ENCODE measurements at regions not wholly inside any gene's neighbourhood (a gene's known extent, or its start where the extent isn't known, plus 50 kb on each side); places are given as distances from the start of the nearest gene placed in this dataset.

DNA sequence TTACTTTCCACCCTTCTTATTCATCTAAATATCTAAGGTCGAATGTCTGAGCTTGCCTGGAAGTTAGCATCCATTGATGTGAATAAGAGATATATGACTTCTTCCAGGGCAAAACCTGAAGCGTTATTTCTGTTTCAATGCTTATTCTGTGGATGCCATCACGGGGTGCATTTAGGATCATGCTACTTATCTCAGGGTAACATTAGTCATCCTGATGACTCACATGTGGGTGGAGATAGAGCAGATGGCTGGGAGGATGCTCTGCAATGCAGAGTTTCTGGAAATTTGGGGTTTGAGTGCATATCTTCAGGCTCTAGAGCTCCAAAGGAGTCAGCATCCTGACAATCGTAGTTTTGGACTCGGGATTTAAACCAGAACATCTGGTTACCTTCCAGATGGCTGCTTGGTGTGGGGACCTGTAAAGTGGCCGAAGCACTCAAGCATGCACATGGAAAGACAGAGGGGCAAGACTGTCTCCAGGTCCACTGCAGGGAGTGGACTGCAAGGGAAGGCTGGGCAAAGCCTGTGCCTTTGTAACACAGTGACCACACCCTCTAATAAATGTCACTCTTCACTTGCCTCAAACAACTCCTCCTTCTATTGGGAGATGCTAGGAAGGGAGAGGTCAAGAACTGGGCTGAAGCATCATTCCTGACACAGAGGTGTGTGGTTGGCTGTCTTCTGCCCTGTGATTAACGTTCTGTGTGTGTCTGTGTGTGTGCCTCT is 175.2 kb upstream of the SALL1 start:
- DNase-seq (ENCODE audit: low read depth in 2 of 2), result no peak

DNA sequence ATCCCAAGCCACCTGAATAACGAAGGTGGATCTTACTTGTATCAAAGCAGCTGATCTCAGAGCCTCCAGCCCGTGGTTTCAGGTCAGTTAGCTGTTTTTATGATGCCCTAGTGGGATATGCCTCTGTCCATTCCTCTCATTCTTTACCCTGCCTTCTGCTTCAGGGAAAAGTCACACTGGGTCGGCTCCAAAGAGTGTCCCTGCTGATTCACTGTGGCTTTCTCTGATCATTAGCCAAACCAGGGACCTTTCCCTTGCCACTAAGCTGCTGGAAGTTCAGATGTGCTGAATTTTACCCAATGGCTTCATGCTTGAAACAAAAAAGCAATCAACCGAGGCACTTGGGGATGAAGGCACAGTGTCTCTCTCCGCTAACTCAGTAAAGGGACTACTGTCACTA is 170.2 kb upstream of the SALL1 start:
- no peak for DNase-seq (ENCODE audit: low read depth in 2 of 2)

DNA sequence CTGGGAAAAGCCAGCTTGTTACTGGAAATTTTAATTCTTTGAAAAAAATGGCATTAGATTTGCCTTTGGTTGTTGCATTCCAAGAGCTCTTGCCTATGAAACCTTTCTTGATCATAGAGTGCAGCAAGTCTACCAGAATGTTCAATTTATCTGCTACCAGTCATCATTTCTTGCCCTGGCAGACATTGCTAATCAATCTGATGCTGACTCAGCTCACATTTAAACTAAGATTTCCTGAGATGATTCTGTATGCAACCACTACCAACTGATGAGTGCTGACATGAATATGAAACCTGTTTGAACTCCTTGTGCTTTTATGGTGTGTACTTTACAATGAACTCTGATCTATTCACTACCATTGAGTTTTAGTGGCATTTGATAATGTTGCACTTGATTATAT is 166.5 kb upstream of the SALL1 start:
- no peak for DNase-seq (ENCODE audit: low read depth in 2 of 2)

DNA sequence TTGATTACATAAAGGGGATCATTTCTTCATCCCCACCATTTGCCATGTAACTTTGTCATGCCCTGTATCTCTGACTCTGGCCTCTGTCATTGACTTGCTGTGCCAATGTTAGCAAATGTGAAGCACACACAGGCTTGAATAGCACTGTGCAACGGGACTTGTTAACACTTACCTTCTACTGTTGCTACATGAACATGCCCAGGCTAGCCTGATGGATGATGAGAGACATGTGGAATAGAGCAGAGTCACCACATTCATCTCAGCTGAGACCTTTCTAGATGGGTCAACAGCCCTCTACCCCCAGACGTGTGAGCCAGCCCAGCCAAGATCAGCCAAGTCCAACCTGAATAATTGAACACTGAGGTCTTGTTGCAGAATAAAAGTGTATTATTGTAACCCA is 162.1 kb upstream of the SALL1 start:
- DNase-seq (ENCODE audit: low read depth in 2 of 2), result no peak

DNA sequence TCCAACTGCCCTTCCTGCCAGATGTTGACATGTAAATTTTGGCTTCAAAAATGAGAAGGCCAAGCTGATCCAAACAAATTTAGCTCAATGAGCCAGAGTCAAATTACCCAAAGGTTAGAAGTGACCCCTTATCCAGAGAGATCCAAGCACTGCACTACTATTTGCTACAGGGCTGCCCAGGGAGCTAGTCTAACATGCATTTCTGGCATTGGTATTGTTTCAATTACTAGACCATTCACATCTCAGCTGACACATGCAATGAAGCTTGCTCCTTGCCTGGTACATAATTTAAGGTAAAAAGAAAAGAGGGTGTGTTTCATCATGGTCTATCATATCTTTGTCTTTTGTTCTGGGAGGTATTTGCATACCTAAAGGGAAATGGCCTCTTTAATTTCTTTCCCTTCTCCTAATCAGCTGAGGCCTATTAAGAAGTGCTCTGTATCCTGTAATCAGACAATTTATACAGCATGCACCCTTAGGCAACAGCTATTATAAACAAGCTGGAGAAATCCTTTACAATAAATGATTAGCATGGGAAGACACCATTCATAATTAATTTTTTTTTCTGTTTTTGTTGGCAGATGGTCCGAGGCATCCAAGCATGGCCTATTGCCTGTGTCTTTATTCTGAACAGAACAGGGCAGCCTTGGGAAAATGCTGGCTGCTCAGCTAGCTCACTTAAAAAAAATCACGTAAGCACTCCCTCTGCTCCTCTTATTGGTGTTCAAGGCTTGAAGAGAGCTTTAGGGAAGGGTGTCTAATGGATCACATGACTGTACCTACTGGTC is 161.5 kb upstream of the SALL1 start:
- DNase-seq (ENCODE audit: low read depth in 2 of 2), result no peak

DNA sequence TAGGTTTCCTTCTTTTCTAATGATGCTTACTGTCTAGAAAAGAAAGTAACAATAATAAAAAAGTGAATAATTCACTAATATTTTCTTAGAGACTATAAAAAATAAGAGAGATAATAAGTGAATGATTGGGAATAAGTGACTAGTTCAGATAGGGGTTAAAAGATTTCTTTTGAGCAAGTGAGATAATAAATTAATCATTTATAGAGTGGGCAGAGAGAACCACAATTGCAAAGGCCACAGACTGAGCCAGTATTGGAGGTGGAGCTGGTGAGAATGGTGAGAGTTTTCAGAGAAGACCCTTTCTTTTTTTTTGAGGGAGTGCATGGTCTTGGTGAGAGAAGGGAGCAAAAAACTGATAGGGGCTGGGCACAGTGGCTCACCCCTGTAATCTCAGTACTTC is 159.1 kb upstream of the SALL1 start:
- no peak for DNase-seq (ENCODE audit: low read depth in 2 of 2)

DNA sequence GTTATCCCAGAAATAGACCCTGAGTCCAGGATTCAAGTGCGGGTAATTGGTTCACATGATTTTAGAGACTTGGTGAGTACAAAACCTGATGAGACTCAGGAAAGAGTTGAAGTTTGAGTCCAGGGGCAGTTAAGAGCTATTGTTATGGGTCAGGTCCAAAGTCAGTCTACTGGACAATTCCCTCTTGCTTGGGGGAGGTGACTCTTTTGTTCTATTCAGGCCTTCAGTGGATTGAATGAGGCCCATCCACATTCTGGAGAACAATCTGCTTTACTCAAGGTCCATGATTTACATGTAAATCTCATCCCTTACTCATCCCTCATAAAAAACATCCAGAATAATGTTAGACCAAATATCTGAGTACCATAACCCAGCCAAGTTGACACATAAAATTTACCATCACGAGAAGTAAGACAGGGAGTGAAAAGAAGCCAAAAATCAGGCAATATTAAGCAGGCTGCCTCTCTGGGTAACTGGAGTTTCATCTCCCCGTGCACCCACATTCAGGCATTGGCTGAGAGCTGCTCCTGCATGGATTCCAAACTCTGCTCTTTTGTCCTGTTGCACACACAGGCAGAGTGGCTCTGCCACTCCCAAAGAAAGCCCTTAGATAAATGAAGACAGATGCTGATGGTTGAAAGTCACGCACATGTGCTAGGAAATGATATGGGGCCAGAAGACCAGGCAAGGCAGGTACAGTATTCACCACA is 156.0 kb upstream of the SALL1 start:
- DNase-seq (ENCODE audit: low read depth in 2 of 2), result no peak

DNA sequence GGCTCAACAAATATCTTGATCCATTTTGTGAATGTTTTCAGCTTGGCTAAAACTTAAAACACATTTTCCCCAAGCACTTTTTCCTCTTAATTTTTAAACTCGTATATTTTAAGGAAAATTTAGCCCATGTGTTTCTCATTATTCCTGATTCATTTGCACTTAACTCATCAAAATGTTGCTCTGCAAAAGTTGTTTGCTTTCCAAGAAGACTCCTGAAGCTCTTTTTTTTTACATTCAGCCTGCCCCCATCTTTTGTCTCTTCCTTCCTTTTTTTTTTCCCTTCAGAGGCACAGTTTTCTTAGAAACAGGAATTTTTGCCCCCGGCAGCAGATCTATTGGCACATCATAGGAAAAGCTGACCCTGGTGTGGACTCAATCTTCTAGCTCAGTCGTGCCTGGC is 155.0 kb upstream of the SALL1 start:
- DNase-seq (ENCODE audit: low read depth in 2 of 2), result no peak

DNA sequence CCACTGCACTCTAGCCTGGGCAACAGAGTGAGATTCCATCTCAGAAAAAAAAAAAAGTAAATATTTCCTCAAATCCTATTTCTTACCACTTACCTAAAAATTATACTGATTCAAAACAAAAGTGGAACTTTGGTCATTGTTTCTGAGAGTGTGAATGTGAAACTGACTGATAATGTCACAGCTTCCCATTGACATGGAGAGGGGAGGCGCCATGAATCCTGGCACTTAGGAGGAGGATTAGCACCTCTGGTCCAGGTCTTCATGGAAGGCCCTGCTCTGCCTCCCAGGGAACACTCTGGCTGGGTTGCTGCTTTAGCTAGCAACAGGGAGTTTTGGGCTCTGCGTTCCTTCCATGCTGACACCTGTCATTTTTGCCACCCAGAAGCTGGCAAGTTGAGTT is 154.3 kb upstream of the SALL1 start:
- no peak for DNase-seq (ENCODE audit: low read depth in 2 of 2)

DNA sequence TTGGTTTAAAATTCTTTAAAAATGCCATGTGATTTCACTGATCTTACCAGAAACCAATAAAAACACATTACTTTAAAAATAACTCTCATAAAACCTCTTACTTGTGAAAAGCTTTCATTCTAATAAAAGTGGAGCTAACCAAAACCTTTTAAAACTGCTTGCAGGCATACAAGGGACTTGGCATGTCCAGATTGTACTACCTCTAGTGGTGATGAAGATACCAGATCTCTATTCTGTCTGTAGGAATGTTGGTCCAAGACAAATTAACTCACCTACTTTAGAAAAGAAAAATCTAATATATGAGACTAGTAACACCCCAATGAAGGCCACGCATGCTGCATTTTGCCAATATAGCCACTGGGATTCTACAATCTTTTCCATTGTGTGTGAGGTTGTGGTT is 151.0 kb upstream of the SALL1 start:
- no peak for DNase-seq (ENCODE audit: low read depth in 2 of 2)

DNA sequence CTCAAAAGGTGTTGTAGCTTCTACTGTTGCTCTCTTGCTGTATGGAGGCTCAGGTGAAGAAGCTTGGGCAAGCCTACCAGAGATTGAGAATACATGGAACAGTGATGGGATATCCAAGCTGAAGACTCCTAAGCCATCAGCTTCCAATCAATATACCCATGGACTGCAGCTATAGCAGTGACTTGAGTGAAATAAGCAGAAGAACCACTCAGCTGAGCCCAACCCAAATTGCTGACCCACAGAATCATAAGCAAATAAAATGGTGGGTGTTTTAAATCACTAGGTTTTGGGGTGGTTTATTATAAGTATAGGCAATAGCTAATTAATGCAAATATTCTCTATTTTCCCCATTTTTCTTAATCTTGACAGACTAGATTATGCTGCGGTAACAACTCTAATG is 147.7 kb upstream of the SALL1 start:
- DNase-seq (ENCODE audit: low read depth in 2 of 2), result no peak

DNA sequence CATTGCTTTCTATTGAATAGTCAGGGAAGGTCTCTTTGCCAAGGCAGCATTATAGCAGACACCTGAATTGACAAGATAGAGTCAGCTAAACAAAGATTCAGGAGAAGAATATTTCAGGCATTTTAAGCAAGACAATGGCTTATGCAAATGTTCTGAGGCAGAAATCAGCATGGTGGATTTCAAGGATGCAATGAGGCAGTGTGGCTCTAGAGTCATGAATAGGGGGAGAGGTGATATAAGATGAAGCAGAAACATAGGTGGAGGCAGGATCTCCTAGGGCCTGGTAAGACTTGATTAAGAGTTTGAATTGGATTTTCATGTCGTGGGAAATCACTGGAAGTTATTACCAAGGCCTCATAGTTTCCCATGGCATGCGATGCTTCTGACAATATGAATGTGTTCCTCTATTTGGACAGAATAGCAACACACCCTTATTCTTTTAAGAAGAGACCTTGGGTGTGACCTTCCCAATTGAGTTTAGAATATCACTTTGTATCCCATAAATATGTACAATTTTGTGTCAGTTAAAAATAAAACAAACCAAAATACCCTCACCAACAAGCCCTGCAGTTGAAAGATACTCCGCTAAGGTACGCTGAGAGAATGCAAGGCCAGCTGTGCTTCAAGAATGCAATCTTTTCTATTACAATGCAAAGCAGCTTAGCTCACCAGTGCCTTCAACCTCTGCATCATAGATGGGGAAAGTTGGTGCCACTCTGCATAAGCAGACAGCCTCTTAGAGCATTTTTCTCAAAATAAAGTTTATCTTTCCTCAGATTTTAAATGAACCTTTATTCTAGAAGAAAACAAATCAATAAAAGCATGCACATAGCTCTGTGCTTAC is 139.6 kb upstream of the SALL1 start:
- DNase-seq (ENCODE audit: low read depth in 2 of 2), result no peak

DNA sequence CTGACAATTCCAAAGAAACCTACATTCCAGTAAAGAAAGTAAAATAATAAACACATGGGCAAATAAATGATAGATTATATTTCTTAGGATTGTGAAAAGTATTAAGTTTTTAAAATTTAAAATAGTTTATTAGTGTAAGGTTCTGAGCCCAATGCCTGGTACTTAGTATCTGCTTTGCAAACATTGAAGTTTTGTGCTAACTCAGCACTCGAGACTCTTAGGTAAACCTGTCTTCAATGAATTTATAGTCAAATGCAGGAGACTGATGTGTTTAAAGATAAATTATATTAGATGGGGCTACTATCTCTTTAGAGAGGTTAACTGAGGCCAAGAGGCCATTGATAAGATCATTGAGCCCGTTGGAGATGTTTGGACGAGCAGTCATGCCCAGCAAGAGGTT is 138.3 kb upstream of the SALL1 start:
- no peak for DNase-seq (ENCODE audit: low read depth in 2 of 2)

DNA sequence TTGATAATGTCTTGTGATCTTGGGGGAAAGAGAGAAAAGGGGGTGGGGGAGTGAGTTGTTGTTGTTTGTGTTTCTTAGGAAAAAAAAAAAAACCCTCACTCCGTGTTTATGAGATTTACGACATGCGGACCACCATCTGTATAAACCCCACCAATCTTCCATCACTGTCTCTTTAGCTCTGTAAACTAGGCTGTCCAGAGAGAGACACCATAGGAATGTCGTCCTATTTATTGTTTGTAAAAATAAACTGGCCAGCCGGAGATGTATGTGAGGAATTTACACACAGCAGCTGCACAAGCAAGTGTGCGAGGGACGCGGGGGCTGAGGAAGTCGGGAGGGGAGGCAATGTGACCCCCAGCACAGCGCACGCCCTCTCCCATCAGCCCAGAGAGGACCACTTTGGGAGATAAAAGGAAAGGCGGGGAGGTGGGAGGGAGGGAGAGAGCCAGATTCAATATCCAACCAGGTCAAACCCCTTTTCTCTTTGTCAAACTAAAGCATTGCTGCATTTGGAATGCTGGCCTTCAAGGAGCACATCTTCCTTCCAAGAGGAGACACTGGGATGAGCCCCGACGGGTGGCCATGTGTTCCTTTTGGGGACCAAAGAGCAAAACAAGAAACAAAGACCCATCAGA is 136.2 kb upstream of the SALL1 start:
- no peak for DNase-seq (ENCODE audit: low read depth in 2 of 2)

DNA sequence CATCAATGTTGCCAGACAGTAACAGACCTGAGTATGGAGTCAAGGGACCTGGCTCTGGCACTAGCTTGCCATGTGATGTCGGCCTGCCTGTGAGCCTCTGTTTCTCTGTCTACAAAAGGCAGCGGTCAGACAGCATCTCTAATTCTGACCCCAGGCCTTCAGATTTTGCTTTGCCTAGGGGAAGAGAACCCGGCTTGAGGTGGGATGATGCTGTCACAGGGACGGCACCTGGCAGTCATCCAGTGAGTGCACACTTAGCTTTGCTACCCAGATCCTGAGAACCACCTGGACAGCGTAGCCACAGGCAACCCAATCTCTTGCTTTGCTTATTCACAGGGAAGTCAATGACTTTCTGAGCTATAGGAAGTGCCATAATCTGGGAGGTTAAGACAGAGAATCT is 135.2 kb upstream of the SALL1 start:
- DNase-seq (ENCODE audit: low read depth in 2 of 2), result no peak

DNA sequence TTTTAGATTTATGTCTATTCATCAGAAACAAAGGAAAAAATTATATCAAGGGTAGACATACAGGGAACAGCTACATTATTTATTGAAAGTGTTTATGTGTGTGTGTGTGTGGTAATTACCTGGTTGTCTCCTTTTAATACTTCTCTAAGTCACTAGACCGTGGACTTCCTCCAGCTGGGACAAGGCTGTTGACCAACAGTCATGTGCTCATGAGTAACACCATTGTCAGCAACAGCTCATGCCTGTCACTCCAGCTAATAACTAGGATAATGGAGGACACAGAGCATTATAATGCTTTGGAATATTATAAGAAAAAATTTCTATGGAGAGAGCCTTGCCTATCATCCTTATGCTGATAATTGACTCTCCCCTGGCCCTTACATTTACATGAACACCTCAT is 125.3 kb upstream of the SALL1 start:
- no peak for DNase-seq (ENCODE audit: low read depth in 2 of 2)

DNA sequence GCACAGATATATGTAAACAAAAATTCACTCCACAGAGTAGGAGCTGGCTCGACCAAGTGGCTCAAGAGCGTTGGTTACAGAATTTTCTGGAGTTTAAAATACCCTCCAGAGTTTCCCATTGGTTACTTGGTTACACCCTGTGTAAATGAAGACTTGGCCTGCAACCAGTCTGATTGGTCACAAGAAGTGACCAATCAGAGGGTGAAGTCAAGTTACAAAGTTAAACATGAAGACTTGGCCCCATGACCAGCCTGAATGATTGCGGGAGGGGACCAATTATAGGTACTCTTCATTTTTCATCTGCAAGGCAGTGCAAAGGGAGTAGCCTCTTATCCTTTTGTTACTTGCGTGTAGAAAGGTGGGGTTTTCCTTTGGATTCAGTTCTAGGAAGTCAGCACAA is 121.3 kb upstream of the SALL1 start:
- no peak for DNase-seq (ENCODE audit: low read depth in 2 of 2)

DNA sequence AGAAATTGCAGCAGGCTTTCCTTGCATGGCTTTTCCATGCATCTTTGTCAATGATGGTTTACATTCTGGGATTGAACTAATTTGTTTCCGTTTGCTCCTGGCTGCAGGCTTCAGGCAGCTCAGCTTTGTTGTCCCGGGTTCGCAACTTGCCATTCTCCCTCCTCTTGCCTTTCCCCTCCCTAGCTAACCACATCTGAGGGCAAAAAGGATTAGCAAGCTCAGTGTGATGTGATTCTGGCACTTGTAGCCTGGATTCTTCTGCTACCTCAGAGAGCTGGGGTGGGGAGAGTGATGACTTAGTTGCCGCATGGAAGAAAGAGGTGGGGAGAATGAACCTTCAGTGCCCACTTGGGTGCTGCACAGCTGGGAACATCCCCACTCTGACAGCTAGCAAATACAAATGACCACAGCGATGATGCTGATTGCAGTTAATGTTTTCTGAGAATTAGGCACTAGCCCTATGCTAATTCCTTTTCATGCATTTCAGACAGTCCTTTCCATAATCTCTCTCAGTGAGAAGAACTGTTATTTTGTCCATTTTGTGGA is 120.2 kb upstream of the SALL1 start:
- DNase-seq (ENCODE audit: low read depth in 2 of 2), result no peak

DNA sequence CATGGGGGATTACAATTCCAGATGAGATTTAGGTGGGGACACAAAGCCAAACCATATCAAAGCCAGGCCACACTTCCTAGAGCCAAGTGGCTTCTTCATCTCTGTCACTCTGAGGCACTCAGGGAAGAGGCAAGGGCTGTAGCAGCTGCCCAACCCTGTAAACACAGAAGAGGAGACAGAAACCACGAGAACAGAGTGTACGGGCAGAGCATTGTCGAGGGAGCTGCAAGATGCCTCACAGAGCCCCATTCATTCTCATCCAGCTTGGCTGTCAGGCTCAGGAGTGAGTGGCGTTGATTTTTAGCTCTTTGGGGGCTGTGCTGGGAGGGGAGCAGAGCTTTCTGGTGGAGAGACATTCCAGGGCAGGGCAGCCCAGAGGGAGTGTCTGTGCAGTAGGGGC is 117.2 kb upstream of the SALL1 start:
- no peak for DNase-seq (ENCODE audit: low read depth in 2 of 2)

DNA sequence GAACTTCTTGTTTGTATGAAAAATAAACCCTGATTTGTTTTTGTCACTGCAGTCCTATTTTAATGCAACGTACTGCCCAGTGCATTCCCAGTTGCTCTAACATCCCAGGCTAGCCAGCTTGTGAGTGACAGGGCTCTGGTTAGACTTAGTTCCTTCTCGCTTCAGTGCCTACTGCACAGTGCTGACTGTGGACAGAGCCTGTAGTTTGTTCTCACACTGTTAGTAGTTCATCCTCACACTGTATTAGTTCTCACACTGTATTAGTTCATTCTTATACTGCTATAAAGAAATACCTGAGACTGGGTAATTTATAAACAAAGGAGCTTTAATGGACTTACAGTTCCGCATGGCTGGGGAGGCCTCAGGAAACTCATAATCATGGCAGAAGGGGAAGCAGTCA is 116.6 kb upstream of the SALL1 start:
- no peak for DNase-seq (ENCODE audit: low read depth in 2 of 2)

DNA sequence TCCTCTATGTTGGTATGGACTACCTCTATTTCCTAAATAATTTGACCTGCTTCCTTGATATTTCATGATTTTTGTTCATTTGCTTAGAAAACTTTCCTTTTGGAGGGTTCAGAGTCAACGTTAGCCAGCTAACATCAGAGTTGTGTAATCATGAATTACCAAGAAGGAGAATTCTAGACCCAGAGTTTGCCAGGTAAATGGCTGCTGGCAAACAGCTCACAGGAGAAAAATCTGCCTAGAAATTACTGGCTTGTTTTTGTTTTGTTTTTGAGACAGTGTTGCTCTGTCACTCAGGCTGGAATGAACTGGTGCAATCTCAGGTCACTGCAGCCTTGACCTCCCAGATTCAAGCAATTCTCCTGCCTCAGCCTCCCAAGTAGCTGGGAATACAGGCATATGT is 111.4 kb upstream of the SALL1 start:
- no peak for DNase-seq (ENCODE audit: low read depth in 2 of 2)
